Motor neuron (in vitro differentiated cells): ENCODE measurements at regions not wholly inside any gene's neighbourhood (a gene's known extent, or its start where the extent isn't known, plus 50 kb on each side); places are given as distances from the start of the nearest gene placed in this dataset.

Experiments used
- ATAC-seq, 8 experiments: fragments of 200-7000 bp; cut with Tn5 transposase; replicated peaks in 6 of 8; 2 replicates each; pipeline ENCODE4 v1.8.0; 2021; ENCODE audit warnings: mild to moderate bottlenecking in 8 of 8, moderate library complexity in 8 of 8
- H3K27ac ChIP-seq, 2 donors: fragments of 250-450 bp; sonication (Bioruptor Pico); 2 replicates each; pipeline ENCODE4 v1.9.0; 2021; ENCODE audit warnings: antibody characterized with exemption in 2 of 2, mild to moderate bottlenecking in 2 of 2, moderate library complexity in 1 of 2
- H3K4me1 ChIP-seq, 2 donors: fragments of 250-450 bp; sonication (Bioruptor Pico); replicated peaks in 1 of 2; 2 replicates each; pipeline ENCODE4 v1.6.1; 2021; ENCODE audit warnings: antibody characterized with exemption in 2 of 2, mild to moderate bottlenecking in 2 of 2, moderate library complexity in 1 of 2
- H3K4me3 ChIP-seq, 5 donors: fragments of 250-450 bp; sonication (Bioruptor Pico); 2 replicates each; pipeline ENCODE4 v1.9.0; 2021; ENCODE audit warnings: antibody characterized with exemption in 5 of 5, mild to moderate bottlenecking in 5 of 5, moderate library complexity in 4 of 5
- WGBS, 10 experiments: fragments of 450-650 bp; shearing (Covaris generic); methylation state at CpG; one replicate each; pipeline ENCODE4 v1.0.0; 2022; 5-methylcytosine and 5-hydroxymethylcytosine counted together
- in situ Hi-C, 9 experiments: fragments of 400-800 bp; cut with MboI; loops; one replicate each; pipeline ENCODE4 v1.15.0; 2021; ENCODE audit warnings: low sequenced_read_pairs in 9 of 9, low pct_unique_long_range_greater_than_20kb in 2 of 9; ENCODE audit not compliant: unreplicated experiment in 9 of 9

DNA sequence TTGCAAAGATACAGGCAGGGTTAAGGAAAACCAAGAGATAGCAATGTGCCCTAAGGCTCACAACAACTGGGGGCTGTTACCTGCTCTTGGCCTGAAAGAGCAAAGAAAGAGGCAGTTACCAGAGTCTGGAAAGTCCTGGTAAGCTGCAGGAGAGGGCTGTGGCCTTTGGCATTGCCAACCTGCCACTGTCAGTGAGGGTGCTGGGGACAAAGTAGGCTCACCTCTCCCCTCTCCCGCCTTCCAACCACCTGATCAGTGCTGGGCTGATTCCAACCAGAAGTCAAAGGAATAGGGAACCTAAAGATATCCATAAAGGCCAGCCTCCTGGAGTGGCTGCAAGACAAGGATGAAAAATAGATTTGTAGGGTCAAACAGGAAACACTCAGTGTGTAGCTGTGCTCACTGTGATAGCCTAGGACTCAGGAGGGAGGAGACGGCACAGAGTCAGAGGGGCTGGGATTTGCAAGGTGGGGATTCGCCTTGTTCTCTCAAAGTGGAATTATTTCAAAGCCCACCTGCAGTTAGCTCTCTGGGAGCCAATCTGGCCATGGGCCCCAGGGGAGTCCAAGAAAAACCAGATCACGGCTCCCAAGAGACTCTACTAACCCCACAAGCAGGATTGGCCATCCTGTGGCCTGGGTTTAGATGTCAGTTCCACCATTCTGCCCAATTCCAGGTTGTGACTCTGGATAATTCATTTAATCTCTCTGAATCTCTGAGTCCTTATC, 204.0 kb upstream of the BCL6 start:
- in situ Hi-C loops = no loop called here
- no peaks in the 10 kb centered on the region for H3K4me1 ChIP-seq
- WGBS, 10 experiments = 25 to 80% (median 50%) methylated on average over 1 to 2 of the region's 4 CpGs; no CpG with 5 or more reads in 5 of the 10 experiments
- H3K27ac ChIP-seq = no peak overlapping the region
- no peak overlapping the region for H3K4me3 ChIP-seq
- no peak for ATAC-seq

- Histone ChIP-seq H3K4me3 (no peak overlapping the region), H3K27ac (no peak overlapping the region), H3K4me1 (no peaks in the 10 kb centered on the region)
- no peak for ATAC-seq
- 33 to 94% (median 63%) methylated on average over 1 to 4 of the region's 4 CpGs; no CpG with 5 or more reads in 3 of the 10 experiments for WGBS, 10 experiments
- in situ Hi-C loops = no loop called here
Measured at GRCh38 chr3:187950671-187951070, 203.3 kb upstream of the LPP start.

- no peaks in the 10 kb centered on the region for H3K4me1 ChIP-seq
- WGBS, 10 experiments = 0 to 50% (median 20%) methylated on average over 1 of the region's 1 CpG; no CpG with 5 or more reads in 2 of the 10 experiments
- H3K4me3 ChIP-seq = no peak overlapping the region
- in situ Hi-C loops = no loop called here
- H3K27ac ChIP-seq = no peak overlapping the region
- ATAC-seq = no peak
Measured at GRCh38 chr3:187951452-187952190, 202.3 kb upstream of the LPP start.

DNA sequence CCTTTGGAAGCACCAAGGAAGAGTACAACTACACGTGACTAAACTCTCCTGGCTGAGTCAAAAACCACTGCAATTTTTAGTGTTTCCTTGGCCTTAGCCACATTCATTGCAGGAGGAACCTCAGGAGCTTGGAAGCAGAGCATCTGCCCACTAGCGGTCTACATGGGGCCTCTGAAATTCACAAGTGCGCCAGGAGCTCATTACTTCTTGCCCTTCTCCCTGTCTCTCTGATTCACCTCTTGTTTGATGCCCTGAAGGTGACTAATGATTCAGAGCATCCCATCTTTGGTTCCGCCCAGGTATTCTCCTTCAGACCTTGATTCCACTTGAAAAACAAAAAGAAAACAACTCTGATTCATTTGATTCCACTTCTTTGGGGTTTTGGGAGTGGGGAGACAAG, 201.1 kb upstream of the LPP start:
- no peak overlapping the region for H3K4me3 ChIP-seq
- no peak for ATAC-seq
- H3K4me1 ChIP-seq = no peaks in the 10 kb centered on the region
- no peak overlapping the region for H3K27ac ChIP-seq
- WGBS, 10 experiments = 54 to 100% (median 90%) methylated on average over 1 to 3 of the region's 4 CpGs; no CpG with 5 or more reads in 3 of the 10 experiments
- in situ Hi-C loops = no loop called here

- no peak overlapping the region for H3K27ac ChIP-seq
- no peak overlapping the region for H3K4me3 ChIP-seq
- in situ Hi-C loops = no loop called here
- ATAC-seq = no peak
- H3K4me1 ChIP-seq = no peaks in the 10 kb centered on the region
- WGBS, 10 experiments = 67 to 100% (median 95%) methylated on average over 2 of the region's 2 CpGs; no CpG with 5 or more reads in 6 of the 10 experiments
Measured at GRCh38 chr3:187954516-187954872, 199.5 kb upstream of the LPP start.

GRCh38 chr3:187954873-187955586, 198.9 kb upstream of the LPP start:
- 2 to 100% (median 71%) methylated on average over 1 to 4 of the region's 4 CpGs; no CpG with 5 or more reads in 2 of the 10 experiments for WGBS, 10 experiments
- no peak overlapping the region for H3K4me3 ChIP-seq
- peak in 2 of 8 experiments; percentile 38 to 86 for ATAC-seq
- in situ Hi-C loops = no loop called here
- no peaks in the 10 kb centered on the region for H3K4me1 ChIP-seq
- no peak overlapping the region for H3K27ac ChIP-seq

DNA sequence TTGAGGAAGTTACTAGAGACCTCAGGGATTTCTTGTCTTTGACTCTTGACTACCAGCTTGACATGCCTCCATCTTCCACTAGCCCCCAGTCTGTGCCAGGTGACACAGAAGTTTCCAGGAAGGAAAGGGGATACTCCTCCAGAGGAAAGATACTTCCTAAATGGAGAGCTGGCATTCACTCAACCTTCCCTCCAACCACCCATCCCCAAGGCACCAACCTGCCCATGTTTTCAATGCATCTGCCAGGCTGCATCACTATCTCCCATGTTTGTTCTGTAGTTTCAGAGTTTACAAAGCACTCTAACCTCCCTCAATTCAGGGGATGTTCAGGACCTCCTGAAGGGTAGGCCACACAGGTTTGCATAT, 198.4 kb upstream of the LPP start:
- Histone ChIP-seq H3K4me3 (no peak overlapping the region), H3K4me1 (no peaks in the 10 kb centered on the region), H3K27ac (no peak overlapping the region)
- in situ Hi-C loops = no loop called here
- no peak for ATAC-seq

DNA sequence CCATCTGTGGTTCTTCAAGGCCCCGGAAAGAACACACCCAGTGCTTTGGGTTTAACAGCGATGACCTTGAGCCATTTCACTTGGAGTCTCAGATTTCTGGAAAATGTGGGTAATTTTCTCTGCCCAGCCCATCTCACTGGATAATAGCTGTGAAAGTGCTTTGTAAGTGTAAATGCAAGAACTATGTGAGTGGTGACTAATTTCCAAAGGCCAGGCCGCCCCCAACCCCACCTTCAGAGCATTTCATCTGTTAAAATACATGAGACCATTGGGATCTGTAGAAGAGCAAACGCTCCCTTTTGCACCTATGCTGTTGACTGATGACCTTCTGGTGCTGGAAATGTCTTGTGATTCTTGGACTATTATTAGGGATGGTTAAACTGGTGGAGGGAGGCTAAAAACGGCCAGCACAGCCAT, 196.8 kb upstream of the LPP start:
- no peak overlapping the region for H3K4me3 ChIP-seq
- ATAC-seq = no peak
- no peaks in the 10 kb centered on the region for H3K4me1 ChIP-seq
- WGBS, 10 experiments = 39 to 92% (median 74%) methylated on average over 1 to 5 of the region's 5 CpGs
- in situ Hi-C loops = no loop called here
- no peak overlapping the region for H3K27ac ChIP-seq

GRCh38 chr3:187957582-187957981, 196.4 kb upstream of the LPP start:
- no peak overlapping the region for H3K27ac ChIP-seq
- H3K4me3 ChIP-seq = no peak overlapping the region
- no peak for ATAC-seq
- in situ Hi-C loops = no loop called here
- H3K4me1 ChIP-seq = no peaks in the 10 kb centered on the region

GRCh38 chr3:187958432-187959003, 195.4 kb upstream of the LPP start:
- ATAC-seq = no peak
- Histone ChIP-seq H3K27ac (no peak overlapping the region), H3K4me1 (no peaks in the 10 kb centered on the region), H3K4me3 (no peak overlapping the region)
- in situ Hi-C loops = no loop called here
- 50 to 97% (median 89%) methylated on average over 1 to 12 of the region's 12 CpGs; no CpG with 5 or more reads in 1 of the 10 experiments for WGBS, 10 experiments

- H3K27ac ChIP-seq = no peak overlapping the region
- no peak overlapping the region for H3K4me3 ChIP-seq
- no peaks in the 10 kb centered on the region for H3K4me1 ChIP-seq
- in situ Hi-C loops = no loop called here
- 20 to 100% (median 51%) methylated on average over 1 to 2 of the region's 2 CpGs for WGBS, 10 experiments
- no peak for ATAC-seq
Measured at GRCh38 chr3:187960820-187961219, 193.1 kb upstream of the LPP start.

DNA sequence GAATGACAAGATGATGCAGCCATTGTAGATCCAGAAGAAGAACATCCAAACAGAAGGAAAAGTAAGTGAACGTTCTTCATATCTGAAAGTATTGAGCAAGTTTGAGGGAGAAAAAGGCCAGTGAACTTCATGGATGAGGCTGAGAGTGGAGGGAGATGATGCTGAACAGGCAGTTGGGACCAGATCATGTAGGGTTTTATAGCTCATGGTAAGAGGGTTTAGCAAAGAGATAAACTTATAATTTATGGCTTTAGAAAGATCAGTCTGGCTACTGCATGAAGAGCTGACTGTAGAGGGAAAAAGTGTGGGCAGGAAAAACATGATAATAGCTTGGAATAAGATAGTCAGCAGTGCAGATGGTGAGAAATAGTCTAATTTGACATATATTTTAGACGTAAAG, 192.6 kb upstream of the LPP start:
- no peak for ATAC-seq
- WGBS, 10 experiments = 75 to 92% (median 84%) methylated on average over 1 to 2 of the region's 2 CpGs; no CpG with 5 or more reads in 1 of the 10 experiments
- Histone ChIP-seq H3K4me1 (no peaks in the 10 kb centered on the region), H3K27ac (no peak overlapping the region), H3K4me3 (no peak overlapping the region)
- in situ Hi-C loops = no loop called here

DNA sequence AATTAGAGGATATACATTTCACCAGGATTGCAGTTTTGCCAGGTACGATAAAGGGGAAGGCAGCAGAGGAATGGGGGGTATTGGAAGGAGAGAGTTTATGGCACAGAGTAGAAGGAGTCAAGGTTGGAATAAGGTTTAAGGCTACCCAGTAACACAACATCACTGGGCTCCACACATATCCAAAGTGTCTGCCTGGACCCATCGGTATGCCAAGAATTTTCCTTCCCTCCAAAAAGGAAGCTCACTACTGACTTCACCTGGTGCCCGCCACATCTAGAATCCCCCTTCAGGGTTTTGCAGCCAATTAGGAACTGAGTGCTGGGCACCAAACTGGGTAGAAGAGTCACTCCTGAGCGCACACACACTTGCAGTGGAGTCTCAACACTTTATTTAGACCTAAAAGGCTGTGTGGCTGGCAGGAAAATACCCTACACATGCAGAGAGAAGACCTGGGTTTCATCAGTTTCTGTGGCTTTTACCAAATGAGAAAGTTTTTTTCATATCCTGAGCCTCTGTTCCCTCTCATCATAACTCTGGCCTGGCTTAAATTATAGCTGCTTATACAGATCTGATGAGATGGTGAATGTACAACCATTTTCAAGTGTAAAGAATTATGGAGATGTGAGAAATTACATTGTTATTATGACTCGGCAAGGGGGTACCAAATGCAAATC, 190.8 kb upstream of the LPP start:
- no peaks in the 10 kb centered on the region for H3K4me1 ChIP-seq
- ATAC-seq = peak in 1 of 8 experiments; percentile 19
- no peak overlapping the region for H3K4me3 ChIP-seq
- H3K27ac ChIP-seq = no peak overlapping the region
- 22 to 100% (median 80%) methylated on average over 1 to 4 of the region's 5 CpGs; no CpG with 5 or more reads in 1 of the 10 experiments for WGBS, 10 experiments
- in situ Hi-C loops = no loop called here
